Left ventricle myocardium inferior (tissue), 1 donor: ENCODE measurements at regions not wholly inside any gene's neighbourhood (a gene's known extent, or its start where the extent isn't known, plus 50 kb on each side); places are given as distances from the start of the nearest gene placed in this dataset.
"Not testable (repeated sequence)": the region's sequence is repeated elsewhere in the genome, so short reads cannot be mapped to it uniquely, and the experiment has no call there.

ENCODE experiments used
- DNase-seq: peaks from one replicate; pipeline ENCODE4 v3.0.0-alpha.2; 2020
- H3K27ac ChIP-seq: fragments of 200-600 bp; replicated peaks from 2 replicates; pipeline ENCODE4 v1.8.0; 2021
- H3K27me3 ChIP-seq: fragments of 200-600 bp; 2 replicates; pipeline ENCODE4 v1.8.0; 2021; ENCODE audit warnings: low read depth
- H3K36me3 ChIP-seq: fragments of 200-600 bp; 2 replicates; pipeline ENCODE4 v1.8.0; 2021
- H3K4me1 ChIP-seq: fragments of 200-600 bp; 2 replicates; pipeline ENCODE4 v1.8.0; 2021
- H3K4me3 ChIP-seq: fragments of 200-600 bp; 2 replicates; pipeline ENCODE4 v1.8.0; 2021; ENCODE audit warnings: mild to moderate bottlenecking, moderate library complexity
- H3K9me3 ChIP-seq: fragments of 200-600 bp; replicated peaks from 2 replicates; pipeline ENCODE4 v1.8.0; 2021
- intact Hi-C: fragments of 100-400 bp; cut with micrococcal nuclease; formaldehyde crosslinking; loops from one replicate; pipeline ENCODE4 v1.11.0; 2022
- TF ChIP-seq, protein P1 (sequence below): fragments of 200-600 bp; IDR thresholded peaks from 2 replicates; pipeline ENCODE4 v1.8.0; 2021; ENCODE audit warnings: antibody characterized with exemption, mild to moderate bottlenecking, borderline replicate concordance
- donor health status: DM: no; HTN: yes; CAD: no; lungs with severe emphysema.

- H3K27me3 ChIP-seq: no peaks in the 10 kb centered on the region
- H3K27ac ChIP-seq: no peak overlapping the region
- H3K36me3 ChIP-seq: no peaks in the 10 kb centered on the region
- no peak overlapping the region for H3K4me3 ChIP-seq
- no peaks in the 10 kb centered on the region for H3K4me1 ChIP-seq
- intact Hi-C loops: no loop called here
- no peak for DNase-seq
- TF ChIP-seq, protein P1, sequence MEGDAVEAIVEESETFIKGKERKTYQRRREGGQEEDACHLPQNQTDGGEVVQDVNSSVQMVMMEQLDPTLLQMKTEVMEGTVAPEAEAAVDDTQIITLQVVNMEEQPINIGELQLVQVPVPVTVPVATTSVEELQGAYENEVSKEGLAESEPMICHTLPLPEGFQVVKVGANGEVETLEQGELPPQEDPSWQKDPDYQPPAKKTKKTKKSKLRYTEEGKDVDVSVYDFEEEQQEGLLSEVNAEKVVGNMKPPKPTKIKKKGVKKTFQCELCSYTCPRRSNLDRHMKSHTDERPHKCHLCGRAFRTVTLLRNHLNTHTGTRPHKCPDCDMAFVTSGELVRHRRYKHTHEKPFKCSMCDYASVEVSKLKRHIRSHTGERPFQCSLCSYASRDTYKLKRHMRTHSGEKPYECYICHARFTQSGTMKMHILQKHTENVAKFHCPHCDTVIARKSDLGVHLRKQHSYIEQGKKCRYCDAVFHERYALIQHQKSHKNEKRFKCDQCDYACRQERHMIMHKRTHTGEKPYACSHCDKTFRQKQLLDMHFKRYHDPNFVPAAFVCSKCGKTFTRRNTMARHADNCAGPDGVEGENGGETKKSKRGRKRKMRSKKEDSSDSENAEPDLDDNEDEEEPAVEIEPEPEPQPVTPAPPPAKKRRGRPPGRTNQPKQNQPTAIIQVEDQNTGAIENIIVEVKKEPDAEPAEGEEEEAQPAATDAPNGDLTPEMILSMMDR: no peak
- H3K9me3 ChIP-seq: peaks cover 24% of the 10 kb centered on the region
Measured at GRCh38 chr10:8163824-8164223, 109.3 kb downstream of the GATA3 start.

- H3K27ac ChIP-seq, H3K4me3 ChIP-seq, DNase-seq, intact Hi-C loops, H3K36me3 ChIP-seq, H3K27me3 ChIP-seq, H3K4me1 ChIP-seq: not testable (repeated sequence)
- peaks cover 32% of the 10 kb centered on the region for H3K9me3 ChIP-seq
Measured at GRCh38 chr10:8164640-8165039, 110.2 kb downstream of the GATA3 start.

GRCh38 chr10:8168836-8169235 is 114.3 kb downstream of the GATA3 start:
- Histone ChIP-seq H3K4me3 (no peak overlapping the region), H3K27me3 (no peaks in the 10 kb centered on the region), H3K36me3 (no peaks in the 10 kb centered on the region), H3K27ac (no peak overlapping the region), H3K9me3 (peaks cover 33% of the 10 kb centered on the region), H3K4me1 (no peaks in the 10 kb centered on the region)
- intact Hi-C loops: no loop called here
- DNase-seq: no peak
- TF ChIP-seq, protein P1: no peak

DNA sequence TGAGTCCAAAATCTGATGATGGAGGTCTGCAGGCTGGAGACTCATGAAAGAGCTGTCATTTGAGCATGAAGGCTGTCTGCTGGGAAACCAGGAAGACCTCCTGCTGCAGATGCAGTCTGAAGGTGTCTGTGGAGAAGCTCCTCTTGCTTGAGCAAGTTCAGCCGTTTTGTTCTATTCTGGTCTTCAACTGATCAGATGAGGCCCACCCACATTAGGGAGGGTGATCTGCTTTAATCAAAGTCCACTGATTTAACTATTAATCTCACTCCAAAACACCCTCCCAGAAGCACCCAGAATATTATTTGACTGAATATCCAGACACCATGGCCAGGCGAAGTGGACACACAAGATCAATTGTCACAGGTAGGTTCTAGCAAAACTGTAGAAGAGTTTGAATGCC is 116.5 kb downstream of the GATA3 start:
- intact Hi-C loops: no loop called here
- TF ChIP-seq, protein P1: no peak

DNA sequence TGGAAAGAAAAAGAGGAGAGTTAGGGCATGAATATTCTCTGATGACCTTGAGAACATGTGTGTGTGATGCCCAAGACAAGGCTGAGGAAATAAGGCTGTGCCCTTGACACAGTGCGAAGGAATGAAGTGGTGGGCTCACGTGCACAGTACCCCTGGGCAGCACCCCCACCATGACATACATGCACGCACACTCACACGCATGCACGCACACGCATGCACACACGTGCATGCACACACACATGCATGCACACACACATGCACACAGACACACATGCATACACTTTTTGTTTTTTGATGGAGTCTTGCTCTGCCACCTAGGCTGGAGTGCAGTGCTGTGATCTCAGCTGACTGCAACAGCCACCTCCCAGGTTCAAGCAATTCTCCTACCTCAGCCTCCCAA is 118.1 kb downstream of the GATA3 start:
- Histone ChIP-seq H3K4me1 (no peaks in the 10 kb centered on the region), H3K27ac (no peak overlapping the region), H3K4me3 (no peak overlapping the region), H3K36me3 (no peaks in the 10 kb centered on the region), H3K27me3 (peaks cover 7% of the 10 kb centered on the region), H3K9me3 (peaks cover 21% of the 10 kb centered on the region)
- intact Hi-C loops: no loop called here
- no peak for DNase-seq
- TF ChIP-seq, protein P1: no peak

More for the DNA sequence above, 116.5 kb downstream of the GATA3 start:
- DNase-seq: no peak
- H3K36me3 ChIP-seq: no peaks in the 10 kb centered on the region
- H3K9me3 ChIP-seq: peaks cover 26% of the 10 kb centered on the region
- H3K4me1 ChIP-seq: no peaks in the 10 kb centered on the region
- no peak overlapping the region for H3K27ac ChIP-seq
- H3K4me3 ChIP-seq: no peak overlapping the region
- H3K27me3 ChIP-seq: peaks cover 7% of the 10 kb centered on the region

DNA sequence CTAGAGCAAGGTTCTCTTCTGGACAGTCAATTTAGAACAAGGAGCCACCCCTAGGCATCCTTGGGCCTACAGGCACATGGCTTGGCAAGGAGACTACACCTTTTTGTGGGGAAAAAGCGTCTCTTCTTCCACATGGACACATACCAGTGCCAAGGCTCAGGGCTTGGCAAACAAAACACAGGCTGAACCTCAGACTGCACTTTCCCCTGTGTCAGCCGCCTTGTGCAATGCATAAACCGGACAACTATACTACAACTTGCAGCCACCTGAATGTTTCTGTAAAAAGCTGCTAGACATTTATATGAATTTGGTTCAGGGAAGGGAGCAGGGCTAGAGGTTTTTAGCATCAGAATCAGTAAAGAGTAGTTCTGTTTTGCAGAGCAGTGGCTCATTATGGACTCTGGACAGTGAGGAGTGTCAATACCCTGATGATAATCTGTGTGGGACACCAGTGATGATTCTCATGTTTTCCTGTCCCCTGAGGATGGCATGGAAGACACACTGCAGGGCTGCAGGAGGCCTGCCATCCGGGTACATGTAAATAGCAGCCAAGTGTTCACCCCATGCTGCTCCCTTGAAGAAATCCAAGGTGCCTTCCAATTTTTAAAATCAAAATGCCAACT is 118.9 kb downstream of the GATA3 start:
- TF ChIP-seq, protein P1: no peak
- H3K4me1 ChIP-seq: no peaks in the 10 kb centered on the region

More for the DNA sequence above, 118.9 kb downstream of the GATA3 start:
- Histone ChIP-seq H3K9me3 (peaks cover 14% of the 10 kb centered on the region), H3K4me3 (no peak overlapping the region), H3K27ac (no peak overlapping the region), H3K36me3 (no peaks in the 10 kb centered on the region), H3K27me3 (peaks cover 7% of the 10 kb centered on the region)
- intact Hi-C loops: no loop called here
- DNase-seq: no peak
